ENCODE measurements at regions not wholly inside any gene's neighbourhood (a gene's known extent, or its start where the extent isn't known, plus 50 kb on each side); places are given as distances from the start of the nearest gene placed in this dataset.

DNA sequence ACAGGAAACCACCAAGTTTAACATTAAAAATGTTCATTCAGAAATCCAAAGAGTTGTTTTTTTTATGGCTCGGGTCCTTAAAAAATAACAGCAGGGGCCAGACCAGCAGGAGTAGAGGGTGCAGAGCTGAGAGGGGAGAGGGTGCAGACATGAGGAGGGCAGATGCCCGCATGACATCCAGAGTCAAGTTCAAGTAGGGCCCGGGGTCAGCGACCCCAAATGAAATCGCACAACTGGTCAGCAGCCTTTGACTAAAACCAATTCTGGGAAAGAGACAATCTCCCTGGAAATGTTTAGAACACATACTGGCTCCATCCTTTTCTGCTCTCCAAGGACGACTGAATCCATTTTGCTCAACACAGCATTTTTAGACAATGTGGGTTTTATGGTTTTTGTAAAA is 297.5 kb downstream of the FGFR2 start:
- no peaks in the 10 kb centered on the region for H3K79me2 ChIP-seq (ENCODE audit: control insufficient read depth, insufficient read depth, low read length)
- no peak overlapping the region for H3K4me3 ChIP-seq (ENCODE audit: control insufficient read depth in 2 of 3, extremely low read depth in 1 of 3, insufficient read depth in 2 of 3, low read depth in 1 of 3, low read length in 3 of 3)
- H3K9me3 ChIP-seq (ENCODE audit: control insufficient read depth, low read depth, low read length), result no peaks in the 10 kb centered on the region
- H3K36me3 ChIP-seq (ENCODE audit: control insufficient read depth in 2 of 2, extremely low read depth in 1 of 2, insufficient read depth in 2 of 2, low read length in 2 of 2), result no peaks in the 10 kb centered on the region
- H3K9me1 ChIP-seq (ENCODE audit: control insufficient read depth, extremely low read depth, insufficient read depth, low read length), result no peaks in the 10 kb centered on the region
- no peaks in the 10 kb centered on the region for H4K20me1 ChIP-seq (ENCODE audit: control insufficient read depth, extremely low read depth, insufficient read depth, low read length)
- no peaks in the 10 kb centered on the region for H3K27me3 ChIP-seq (ENCODE audit: control insufficient read depth, extremely low read depth, insufficient read depth, low read length)
- H3K4me2 ChIP-seq (ENCODE audit: control insufficient read depth, extremely low read depth, insufficient read depth, low read depth, low read length), result no peak overlapping the region
- dilution Hi-C loops (cut with MboI; ENCODE audit: extremely low pct_ligation_motif_present, low sequenced_read_pairs), result no loop called here
- H2AFZ ChIP-seq (ENCODE audit: control insufficient read depth, low read length), result no peak overlapping the region
- DNase-seq (ENCODE audit: low read depth, low spot score) (no peak), FAIRE-seq (no peak)
- TF ChIP-seq, protein P1, sequence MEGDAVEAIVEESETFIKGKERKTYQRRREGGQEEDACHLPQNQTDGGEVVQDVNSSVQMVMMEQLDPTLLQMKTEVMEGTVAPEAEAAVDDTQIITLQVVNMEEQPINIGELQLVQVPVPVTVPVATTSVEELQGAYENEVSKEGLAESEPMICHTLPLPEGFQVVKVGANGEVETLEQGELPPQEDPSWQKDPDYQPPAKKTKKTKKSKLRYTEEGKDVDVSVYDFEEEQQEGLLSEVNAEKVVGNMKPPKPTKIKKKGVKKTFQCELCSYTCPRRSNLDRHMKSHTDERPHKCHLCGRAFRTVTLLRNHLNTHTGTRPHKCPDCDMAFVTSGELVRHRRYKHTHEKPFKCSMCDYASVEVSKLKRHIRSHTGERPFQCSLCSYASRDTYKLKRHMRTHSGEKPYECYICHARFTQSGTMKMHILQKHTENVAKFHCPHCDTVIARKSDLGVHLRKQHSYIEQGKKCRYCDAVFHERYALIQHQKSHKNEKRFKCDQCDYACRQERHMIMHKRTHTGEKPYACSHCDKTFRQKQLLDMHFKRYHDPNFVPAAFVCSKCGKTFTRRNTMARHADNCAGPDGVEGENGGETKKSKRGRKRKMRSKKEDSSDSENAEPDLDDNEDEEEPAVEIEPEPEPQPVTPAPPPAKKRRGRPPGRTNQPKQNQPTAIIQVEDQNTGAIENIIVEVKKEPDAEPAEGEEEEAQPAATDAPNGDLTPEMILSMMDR (optimal IDR thresholded peaks at IDR 0.05 in 1 of 3, IDR thresholded peaks at IDR 0.05 in 1 of 3, conservative IDR thresholded peaks at IDR 0.05 in 1 of 3; ENCODE audit: extremely low read depth in 1 of 3, insufficient read depth in 2 of 3, low read length in 3 of 3), result no peak
- TF ChIP-seq EZH2 (IDR thresholded peaks at IDR 0.05; ENCODE audit: low read length), result no peak
- no peak overlapping the region for H3K9ac ChIP-seq (ENCODE audit: control insufficient read depth, extremely low read depth, insufficient read depth, low read length)
- H3K4me1 ChIP-seq (ENCODE audit: control insufficient read depth, extremely low read depth, insufficient read depth, low read length), result peaks cover 12% of the 10 kb centered on the region
- no peak overlapping the region for H3K27ac ChIP-seq (ENCODE audit: control insufficient read depth, insufficient read depth, low read length)

DNA sequence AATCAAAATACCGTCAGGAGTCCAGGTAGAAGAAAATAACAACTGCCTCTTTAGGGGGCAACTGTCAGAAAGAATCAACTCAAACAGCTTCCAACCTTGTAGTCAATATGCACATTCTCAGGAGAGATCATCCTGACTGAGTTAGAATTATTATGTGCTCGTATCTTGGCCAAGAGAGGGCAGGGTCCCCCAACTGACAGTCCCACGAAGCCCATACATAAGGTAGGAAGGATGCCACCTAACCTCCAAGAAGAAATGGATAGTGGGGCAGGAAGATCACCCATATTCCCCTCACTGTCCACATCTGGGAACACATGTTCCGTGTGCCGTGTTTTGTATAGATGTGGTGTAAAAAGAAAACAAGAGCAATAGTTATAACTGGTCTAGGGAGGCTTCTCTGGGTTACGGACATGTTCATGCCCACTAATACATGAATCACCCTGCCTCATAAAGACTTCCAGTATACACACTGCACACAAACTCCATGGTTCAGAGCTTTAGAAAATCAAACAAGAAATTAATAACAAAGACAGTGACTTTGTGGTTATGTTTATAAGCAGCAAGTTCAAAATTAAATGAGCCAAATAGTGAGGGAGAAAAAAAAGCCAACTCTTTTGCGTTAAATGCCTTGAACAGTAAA is 295.6 kb downstream of the FGFR2 start:
- no peaks in the 10 kb centered on the region for H4K20me1 ChIP-seq (ENCODE audit: control insufficient read depth, extremely low read depth, insufficient read depth, low read length)
- no peaks in the 10 kb centered on the region for H3K79me2 ChIP-seq (ENCODE audit: control insufficient read depth, insufficient read depth, low read length)
- H3K9me1 ChIP-seq (ENCODE audit: control insufficient read depth, extremely low read depth, insufficient read depth, low read length), result no peaks in the 10 kb centered on the region
- dilution Hi-C loops (cut with MboI; ENCODE audit: extremely low pct_ligation_motif_present, low sequenced_read_pairs), result no loop called here
- no peak for TF ChIP-seq EZH2 (IDR thresholded peaks at IDR 0.05; ENCODE audit: low read length)
- TF ChIP-seq, protein P1 (optimal IDR thresholded peaks at IDR 0.05 in 1 of 3, IDR thresholded peaks at IDR 0.05 in 1 of 3, conservative IDR thresholded peaks at IDR 0.05 in 1 of 3; ENCODE audit: extremely low read depth in 1 of 3, insufficient read depth in 2 of 3, low read length in 3 of 3), result no peak
- no peaks in the 10 kb centered on the region for H3K27me3 ChIP-seq (ENCODE audit: control insufficient read depth, extremely low read depth, insufficient read depth, low read length)
- no peak overlapping the region for H3K9ac ChIP-seq (ENCODE audit: control insufficient read depth, extremely low read depth, insufficient read depth, low read length)
- H3K4me3 ChIP-seq (ENCODE audit: control insufficient read depth in 2 of 3, extremely low read depth in 1 of 3, insufficient read depth in 2 of 3, low read depth in 1 of 3, low read length in 3 of 3), result no peak overlapping the region
- H2AFZ ChIP-seq (ENCODE audit: control insufficient read depth, low read length), result peak overlapping the region; percentile 65
- peak; percentile 94 for FAIRE-seq
- peaks cover 19% of the 10 kb centered on the region for H3K4me1 ChIP-seq (ENCODE audit: control insufficient read depth, extremely low read depth, insufficient read depth, low read length)
- peak overlapping the region; percentile 54 for H3K4me2 ChIP-seq (ENCODE audit: control insufficient read depth, extremely low read depth, insufficient read depth, low read depth, low read length)
- no peaks in the 10 kb centered on the region for H3K36me3 ChIP-seq (ENCODE audit: control insufficient read depth in 2 of 2, extremely low read depth in 1 of 2, insufficient read depth in 2 of 2, low read length in 2 of 2)
- H3K9me3 ChIP-seq (ENCODE audit: control insufficient read depth, low read depth, low read length), result no peaks in the 10 kb centered on the region
- no peak for DNase-seq (ENCODE audit: low read depth, low spot score)
- peak overlapping the region; percentile 13 for H3K27ac ChIP-seq (ENCODE audit: control insufficient read depth, insufficient read depth, low read length)
